ENCODE measurements at regions not wholly inside any gene's neighbourhood (a gene's known extent, or its start where the extent isn't known, plus 50 kb on each side); places are given as distances from the start of the nearest gene placed in this dataset.
A peak's percentile ranks its signal among the peaks of the same experiment; 100 is the strongest.

DNA sequence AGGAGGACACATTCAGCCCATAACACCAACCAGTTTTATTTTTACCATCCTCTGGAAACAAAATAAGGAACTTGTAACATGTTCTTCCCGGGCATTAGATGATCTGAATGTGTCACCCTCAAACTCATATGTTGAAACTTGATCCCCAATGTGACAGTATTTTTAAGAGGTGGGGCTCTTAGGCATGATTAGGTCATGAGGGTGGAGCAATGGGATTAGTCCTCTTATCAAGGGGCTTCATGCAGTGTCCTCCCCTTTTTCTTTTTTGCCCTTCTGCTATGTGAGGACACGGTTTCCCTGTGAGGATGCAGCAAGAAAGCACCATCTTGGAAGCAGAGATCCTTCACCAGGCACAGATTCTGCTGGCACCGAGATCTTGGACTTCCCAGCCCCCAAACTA, 401.5 kb upstream of the TRIB2 start:
- DNase-seq = no peak
- Histone ChIP-seq H3K36me3 (ENCODE audit: control insufficient read depth in 4 of 4, insufficient read depth in 4 of 4, low read length in 4 of 4) (no peaks in the 10 kb centered on the region), H3K27me3 (ENCODE audit: control insufficient read depth in 3 of 3, insufficient read depth in 3 of 3, low read length in 2 of 3) (no peaks in the 10 kb centered on the region), H3K9ac (ENCODE audit: insufficient read depth in 1 of 2, low read length in 2 of 2) (no peak overlapping the region), H3K4me1 (ENCODE audit: control insufficient read depth in 5 of 5, insufficient read depth in 5 of 5, low read length in 5 of 5) (peaks cover 0 to 17% (median 5%) of the 10 kb centered on the region in 5 donors), H3K4me3 (no peak overlapping the region), H3K27ac (ENCODE audit: low read depth in 1 of 2, low read length in 1 of 2) (no peak overlapping the region), H3K9me3 (ENCODE audit: control insufficient read depth in 4 of 4, insufficient read depth in 3 of 4, low read length in 3 of 4) (no peaks in the 10 kb centered on the region)
- TF ChIP-seq, protein P1, sequence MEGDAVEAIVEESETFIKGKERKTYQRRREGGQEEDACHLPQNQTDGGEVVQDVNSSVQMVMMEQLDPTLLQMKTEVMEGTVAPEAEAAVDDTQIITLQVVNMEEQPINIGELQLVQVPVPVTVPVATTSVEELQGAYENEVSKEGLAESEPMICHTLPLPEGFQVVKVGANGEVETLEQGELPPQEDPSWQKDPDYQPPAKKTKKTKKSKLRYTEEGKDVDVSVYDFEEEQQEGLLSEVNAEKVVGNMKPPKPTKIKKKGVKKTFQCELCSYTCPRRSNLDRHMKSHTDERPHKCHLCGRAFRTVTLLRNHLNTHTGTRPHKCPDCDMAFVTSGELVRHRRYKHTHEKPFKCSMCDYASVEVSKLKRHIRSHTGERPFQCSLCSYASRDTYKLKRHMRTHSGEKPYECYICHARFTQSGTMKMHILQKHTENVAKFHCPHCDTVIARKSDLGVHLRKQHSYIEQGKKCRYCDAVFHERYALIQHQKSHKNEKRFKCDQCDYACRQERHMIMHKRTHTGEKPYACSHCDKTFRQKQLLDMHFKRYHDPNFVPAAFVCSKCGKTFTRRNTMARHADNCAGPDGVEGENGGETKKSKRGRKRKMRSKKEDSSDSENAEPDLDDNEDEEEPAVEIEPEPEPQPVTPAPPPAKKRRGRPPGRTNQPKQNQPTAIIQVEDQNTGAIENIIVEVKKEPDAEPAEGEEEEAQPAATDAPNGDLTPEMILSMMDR (IDR thresholded peaks at IDR 0.05; ENCODE audit: control extremely low read depth, extremely low read depth) = no peak
- no peak for ATAC-seq (ENCODE audit: insufficient read depth, low FRiP score)
- 82 to 88% methylated on average over 3 of the region's 3 CpGs for WGBS, 2 donors

DNA sequence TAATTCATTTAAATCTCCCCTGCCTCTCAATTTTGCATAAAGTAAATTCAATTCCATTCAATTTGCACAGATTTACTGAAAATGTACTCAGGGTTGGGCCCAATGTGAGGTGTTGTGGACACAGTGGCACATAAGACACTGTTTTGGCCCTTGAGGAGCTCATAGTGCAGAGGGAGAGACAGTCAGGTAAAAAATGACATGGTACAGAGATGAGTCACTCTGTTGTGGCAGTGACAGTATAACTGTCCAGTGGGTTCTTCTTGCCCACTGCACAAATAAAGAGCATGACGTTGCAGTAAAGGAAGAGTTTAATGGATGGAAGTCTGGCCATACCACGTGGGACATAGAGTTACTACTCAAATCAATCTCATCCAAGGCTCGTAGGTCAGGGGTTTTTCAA, 400.3 kb upstream of the TRIB2 start:
- H3K4me3 ChIP-seq = no peak overlapping the region
- 92 to 94% methylated on average over 3 of the region's 3 CpGs for WGBS, 2 donors
- ATAC-seq (ENCODE audit: insufficient read depth, low FRiP score) = no peak
- no peak for DNase-seq
- H3K9ac ChIP-seq (ENCODE audit: insufficient read depth in 1 of 2, low read length in 2 of 2) = no peak overlapping the region
- no peak overlapping the region for H3K27ac ChIP-seq (ENCODE audit: low read depth in 1 of 2, low read length in 1 of 2)
- H3K4me1 ChIP-seq (ENCODE audit: control insufficient read depth in 5 of 5, insufficient read depth in 5 of 5, low read length in 5 of 5) = peaks cover 0 to 30% (median 5%) of the 10 kb centered on the region in 5 donors
- no peaks in the 10 kb centered on the region for H3K9me3 ChIP-seq (ENCODE audit: control insufficient read depth in 4 of 4, insufficient read depth in 3 of 4, low read length in 3 of 4)
- H3K36me3 ChIP-seq (ENCODE audit: control insufficient read depth in 4 of 4, insufficient read depth in 4 of 4, low read length in 4 of 4) = no peaks in the 10 kb centered on the region
- TF ChIP-seq, protein P1 (IDR thresholded peaks at IDR 0.05; ENCODE audit: control extremely low read depth, extremely low read depth) = no peak
- H3K27me3 ChIP-seq (ENCODE audit: control insufficient read depth in 3 of 3, insufficient read depth in 3 of 3, low read length in 2 of 3) = no peaks in the 10 kb centered on the region

GRCh38 chr2:12317286-12317685, 399.4 kb upstream of the TRIB2 start:
- Histone ChIP-seq H3K27me3 (ENCODE audit: control insufficient read depth in 3 of 3, insufficient read depth in 3 of 3, low read length in 2 of 3) (no peaks in the 10 kb centered on the region), H3K9ac (ENCODE audit: insufficient read depth in 1 of 2, low read length in 2 of 2) (no peak overlapping the region), H3K4me1 (ENCODE audit: control insufficient read depth in 5 of 5, insufficient read depth in 5 of 5, low read length in 5 of 5) (peaks cover 0 to 30% (median 5%) of the 10 kb centered on the region in 5 donors), H3K4me3 (no peak overlapping the region), H3K27ac (ENCODE audit: low read depth in 1 of 2, low read length in 1 of 2) (no peak overlapping the region), H3K9me3 (ENCODE audit: control insufficient read depth in 4 of 4, insufficient read depth in 3 of 4, low read length in 3 of 4) (no peaks in the 10 kb centered on the region), H3K36me3 (ENCODE audit: control insufficient read depth in 4 of 4, insufficient read depth in 4 of 4, low read length in 4 of 4) (no peaks in the 10 kb centered on the region)
- 64 to 66% methylated on average over 3 of the region's 3 CpGs for WGBS, 2 donors
- ATAC-seq (ENCODE audit: insufficient read depth, low FRiP score) (no peak), DNase-seq (no peak)
- TF ChIP-seq, protein P1 (IDR thresholded peaks at IDR 0.05; ENCODE audit: control extremely low read depth, extremely low read depth) = no peak

- WGBS, 2 donors = 74 to 88% methylated on average over 6 of the region's 6 CpGs
- Histone ChIP-seq H3K27me3 (ENCODE audit: control insufficient read depth in 3 of 3, insufficient read depth in 3 of 3, low read length in 2 of 3) (no peaks in the 10 kb centered on the region), H3K9me3 (ENCODE audit: control insufficient read depth in 4 of 4, insufficient read depth in 3 of 4, low read length in 3 of 4) (no peaks in the 10 kb centered on the region), H3K4me1 (ENCODE audit: control insufficient read depth in 5 of 5, insufficient read depth in 5 of 5, low read length in 5 of 5) (peaks cover 0 to 30% (median 5%) of the 10 kb centered on the region in 5 donors), H3K36me3 (ENCODE audit: control insufficient read depth in 4 of 4, insufficient read depth in 4 of 4, low read length in 4 of 4) (no peaks in the 10 kb centered on the region), H3K27ac (ENCODE audit: low read depth in 1 of 2, low read length in 1 of 2) (peak overlapping the region in 1 of 2 donors; percentile 41), H3K9ac (ENCODE audit: insufficient read depth in 1 of 2, low read length in 2 of 2) (no peak overlapping the region), H3K4me3 (no peak overlapping the region)
- TF ChIP-seq, protein P1 (IDR thresholded peaks at IDR 0.05; ENCODE audit: control extremely low read depth, extremely low read depth) = no peak
- ATAC-seq (ENCODE audit: insufficient read depth, low FRiP score) = no peak
- DNase-seq = peak in 1 of 3 donors; percentile 40
These were observed 398.8 kb upstream of the TRIB2 start for GRCh38 chr2:12317814-12318426.

All from lung (tissue), 11 donors.